Kidney (tissue), 13 donors: ENCODE measurements at regions not wholly inside any gene's neighbourhood (a gene's known extent, or its start where the extent isn't known, plus 50 kb on each side); places are given as distances from the start of the nearest gene placed in this dataset.
"Not testable (repeated sequence)": the region's sequence is repeated elsewhere in the genome, so short reads cannot be mapped to it uniquely, and the experiment has no call there.

ENCODE experiments used
- DNase-seq, 5 donors: peaks; one replicate each; pipeline ENCODE4 v3.0.0-alpha.2; 2013 to 2020
- FAIRE-seq: peaks from 2 replicates; lab custom pipeline; 2012; peaks lifted over from hg19 to GRCh38; lab: Jason Lieb, UNC
- H3K27ac ChIP-seq, 2 donors: one replicate each; pipeline ENCODE4 v1.7.0; 2013; ENCODE audit warnings: low read depth in 2 of 2, low read length in 2 of 2, inconsistent platforms in 1 of 2
- H3K27me3 ChIP-seq: one replicate; pipeline ENCODE4 v1.7.1; 2013; ENCODE audit warnings: low read length, inconsistent platforms; ENCODE audit not compliant: control insufficient read depth, insufficient read depth
- H3K36me3 ChIP-seq, 3 donors: one replicate each; pipeline versions ENCODE4 v1.7.0 to v1.7.1; 2013; ENCODE audit warnings: low read length in 3 of 3, control low read depth in 1 of 3, inconsistent platforms in 1 of 3; ENCODE audit not compliant: insufficient read depth in 3 of 3, control insufficient read depth in 2 of 3
- H3K4me1 ChIP-seq, 3 donors: one replicate each; pipeline versions ENCODE4 v1.7.0 to v1.7.1; 2013; ENCODE audit warnings: low read length in 3 of 3, inconsistent platforms in 1 of 3, low read depth in 1 of 3; ENCODE audit not compliant: control insufficient read depth in 2 of 3, insufficient read depth in 2 of 3
- H3K4me3 ChIP-seq, 3 donors: one replicate each; pipeline versions ENCODE4 v1.7.0 to v1.8.1; 2013; ENCODE audit warnings: low read length in 3 of 3, control low read depth in 1 of 3, inconsistent platforms in 1 of 3
- H3K9ac ChIP-seq, 3 donors: one replicate each; pipeline versions ENCODE4 v1.7.0 to v1.7.1; 2013; ENCODE audit warnings: low read length in 3 of 3, control low read depth in 1 of 3, inconsistent platforms in 1 of 3
- H3K9me3 ChIP-seq, 3 donors: one replicate each; pipeline versions ENCODE4 v1.7.0 to v1.7.1; 2013; ENCODE audit warnings: low read length in 3 of 3, control low read depth in 1 of 3, inconsistent platforms in 1 of 3; ENCODE audit not compliant: control insufficient read depth in 2 of 3, insufficient read depth in 1 of 3
- CTCF ChIP-seq: IDR thresholded peaks from 3 replicates; pipeline ENCODE4 v1.5.1; 2012; ENCODE audit warnings: mild to moderate bottlenecking, moderate library complexity, borderline replicate concordance; ENCODE audit not compliant: insufficient read depth; ENCODE audit errors: extremely low read depth
- intact Hi-C: fragments of 100-400 bp; cut with DNase I; formaldehyde crosslinking; loops from one replicate; pipeline ENCODE4 v1.11.1; 2022
- donor health status: control.
- donor health status: control.
- donor health status: control.
- donor health status: control.
- donor health status: control.
- donor health status: DM: yes; HTN: yes; CAD: no.
- donor health status: Normal renal cell carcinoma (clear cell type).

GRCh38 chr3:192968901-192969300, 51.2 kb upstream of the MB21D2 start:
- H3K9ac ChIP-seq, H3K4me3 ChIP-seq, intact Hi-C loops, H3K9me3 ChIP-seq, FAIRE-seq, DNase-seq, H3K4me1 ChIP-seq, H3K27ac ChIP-seq, H3K27me3 ChIP-seq, H3K36me3 ChIP-seq: not testable (repeated sequence)

GRCh38 chr3:192980632-192981031, 63.0 kb upstream of the MB21D2 start:
- H3K4me3 ChIP-seq, result no peak overlapping the region
- H3K9me3 ChIP-seq, result peaks cover 0 to 6% (median 0%) of the 10 kb centered on the region in 3 donors
- H3K4me1 ChIP-seq, result no peaks in the 10 kb centered on the region
- H3K36me3 ChIP-seq, result no peaks in the 10 kb centered on the region
- TF ChIP-seq CTCF, result no peak
- no peak overlapping the region for H3K27ac ChIP-seq
- no peak overlapping the region for H3K9ac ChIP-seq
- H3K27me3 ChIP-seq, result no peaks in the 10 kb centered on the region
- FAIRE-seq, result no peak
- DNase-seq, result no peak
- intact Hi-C loops, result no loop called here

GRCh38 chr3:192986379-192986778, 68.7 kb upstream of the MB21D2 start:
- FAIRE-seq (no peak), DNase-seq (no peak)
- no peak overlapping the region for H3K4me3 ChIP-seq
- H3K27me3 ChIP-seq, result no peaks in the 10 kb centered on the region
- no peak overlapping the region for H3K9ac ChIP-seq
- no peaks in the 10 kb centered on the region for H3K4me1 ChIP-seq
- no peak overlapping the region for H3K27ac ChIP-seq
- H3K36me3 ChIP-seq, result no peaks in the 10 kb centered on the region
- H3K9me3 ChIP-seq, result no peaks in the 10 kb centered on the region
- intact Hi-C loops, result no loop called here
- TF ChIP-seq CTCF, result no peak

- DNase-seq, result no peak
- intact Hi-C loops, result no loop called here
Measured at GRCh38 chr3:192991356-192991755, 73.7 kb upstream of the MB21D2 start.

More at GRCh38 chr3:192991356-192991755, 73.7 kb upstream of the MB21D2 start:
- Histone ChIP-seq H3K9ac (no peak overlapping the region), H3K9me3 (no peaks in the 10 kb centered on the region), H3K36me3 (no peaks in the 10 kb centered on the region), H3K4me1 (peaks cover 0 to 2% (median 0%) of the 10 kb centered on the region in 3 donors), H3K27ac (no peak overlapping the region), H3K4me3 (no peak overlapping the region), H3K27me3 (no peaks in the 10 kb centered on the region)
- FAIRE-seq, result no peak
- no peak for TF ChIP-seq CTCF
